C4-2B (cell line): ENCODE measurements at regions not wholly inside any gene's neighbourhood (a gene's known extent, or its start where the extent isn't known, plus 50 kb on each side); places are given as distances from the start of the nearest gene placed in this dataset.

Experiments
- H3K27ac ChIP-seq: fragments of 450-650 bp; 2 replicates; pipeline ENCODE4 v1.5.1; 2017
- CTCF ChIP-seq: fragments of 450-650 bp; conservative IDR thresholded peaks from 2 replicates; pipeline ENCODE4 v1.5.1; 2017; ENCODE audit warnings: mild to moderate bottlenecking
- ZFX ChIP-seq: fragments of 450-650 bp; IDR thresholded peaks from 2 replicates; pipeline ENCODE4 v1.6.1; 2017

DNA sequence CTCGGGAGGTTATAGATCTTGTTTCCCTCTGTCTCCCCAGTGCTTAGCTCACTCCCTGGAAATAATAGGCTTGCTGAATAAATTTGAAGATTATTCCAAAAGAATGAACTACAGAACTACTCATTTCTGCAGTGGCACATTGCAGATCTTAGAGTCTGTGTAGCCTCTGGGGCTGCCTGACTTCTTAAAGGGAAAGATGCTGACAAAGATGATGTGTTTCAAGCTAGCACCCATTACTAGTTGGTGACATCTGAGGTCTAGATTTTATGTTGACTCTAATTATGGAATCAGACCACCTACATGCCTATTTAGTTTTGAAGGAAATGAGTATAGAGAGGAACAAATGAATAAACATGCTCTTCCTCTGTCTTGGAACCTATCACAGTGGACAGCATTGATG, 123.7 kb upstream of the KCNIP4 start:
- TF ChIP-seq ZFX, result no peak
- H3K27ac ChIP-seq, result no peak overlapping the region

DNA sequence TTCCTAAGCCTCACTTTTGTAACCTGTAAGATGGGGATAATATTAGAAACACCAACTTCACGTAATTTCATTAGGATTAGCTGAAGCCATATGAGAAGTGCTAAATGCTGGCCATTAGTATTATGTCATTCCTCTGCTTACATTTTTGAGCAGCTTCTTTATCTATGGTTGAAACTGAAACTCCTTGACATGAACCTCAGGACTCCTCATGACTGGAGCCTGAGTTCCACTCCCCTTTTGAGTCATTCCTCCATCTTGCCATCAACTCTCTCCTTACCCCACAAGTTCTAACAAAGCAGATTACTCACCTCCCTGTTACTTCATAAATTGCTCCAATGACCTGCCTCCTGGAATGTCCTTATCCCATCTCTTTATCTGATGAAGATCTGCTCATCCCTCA, 123.2 kb upstream of the KCNIP4 start:
- H3K27ac ChIP-seq, result no peak overlapping the region
- TF ChIP-seq CTCF (no peak), ZFX (no peak)

GRCh38 chr4:22070256-22070655, 121.7 kb upstream of the KCNIP4 start:
- H3K27ac ChIP-seq, result no peak overlapping the region

DNA sequence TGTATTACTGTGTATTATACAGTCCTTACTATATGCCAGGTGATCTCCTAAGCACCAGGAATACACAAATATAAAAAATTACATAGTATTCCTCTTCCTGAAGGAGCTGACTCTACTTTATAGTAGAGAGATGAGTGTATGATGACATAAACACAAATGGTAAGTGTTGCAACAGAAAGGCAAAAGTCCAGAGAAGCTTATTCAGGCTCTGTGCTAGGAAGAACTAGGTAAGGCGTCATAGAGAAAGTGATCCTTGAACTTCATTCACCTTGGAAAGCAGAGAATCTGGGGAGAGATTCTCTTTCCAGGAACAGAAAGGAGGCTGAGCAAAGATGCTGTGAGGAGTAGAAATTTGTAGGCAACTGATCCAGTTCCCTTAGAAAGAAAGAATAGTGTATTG, 115.0 kb upstream of the KCNIP4 start:
- TF ChIP-seq CTCF, result no peak
- TF ChIP-seq ZFX, result no peak
- H3K27ac ChIP-seq, result no peak overlapping the region

More at GRCh38 chr4:22070256-22070655, 121.7 kb upstream of the KCNIP4 start:
- TF ChIP-seq ZFX, result no peak
- no peak for TF ChIP-seq CTCF

GRCh38 chr4:22062676-22063075, 114.1 kb upstream of the KCNIP4 start:
- H3K27ac ChIP-seq, result no peak overlapping the region
- TF ChIP-seq CTCF (no peak), ZFX (no peak)

DNA sequence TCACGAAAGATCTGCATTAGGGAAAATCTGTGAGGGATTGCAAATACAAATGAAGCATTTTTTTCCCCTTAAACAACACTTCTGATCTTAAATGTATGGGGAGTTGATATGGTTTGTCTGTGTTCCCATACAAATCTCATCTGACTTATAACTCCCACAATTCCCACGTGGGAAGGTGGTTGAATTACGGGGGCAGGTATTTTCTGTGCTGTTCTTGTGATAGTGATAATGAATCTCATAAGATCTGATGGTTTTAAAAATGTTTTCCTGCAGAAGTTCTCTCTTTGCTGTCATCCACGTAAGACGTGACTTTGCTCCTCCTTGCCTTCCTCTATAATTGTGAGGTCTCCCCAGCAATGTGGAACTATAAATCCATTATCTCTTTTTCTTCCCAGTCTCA, 107.4 kb upstream of the KCNIP4 start:
- TF ChIP-seq ZFX (no peak), CTCF (no peak)
- H3K27ac ChIP-seq, result no peak overlapping the region

DNA sequence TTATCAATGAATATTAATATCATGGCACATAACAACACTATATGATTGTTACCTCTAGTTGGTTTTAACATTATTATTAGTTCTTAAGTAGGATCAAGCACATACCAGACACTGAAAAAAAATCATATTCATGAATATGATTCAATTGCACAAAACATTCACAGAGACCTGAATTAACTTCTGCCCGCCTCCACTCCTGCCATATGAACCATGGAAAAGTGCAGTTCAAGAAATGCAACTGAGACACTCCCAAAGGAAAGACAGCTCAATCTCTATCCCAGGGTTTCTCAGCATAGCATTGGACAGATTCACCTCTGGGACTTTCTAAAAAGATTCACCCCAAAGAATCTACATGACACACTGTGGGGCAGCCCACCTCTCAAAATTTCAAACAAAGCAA, 103.5 kb upstream of the KCNIP4 start:
- H3K27ac ChIP-seq, result no peak overlapping the region
- TF ChIP-seq ZFX, result no peak

DNA sequence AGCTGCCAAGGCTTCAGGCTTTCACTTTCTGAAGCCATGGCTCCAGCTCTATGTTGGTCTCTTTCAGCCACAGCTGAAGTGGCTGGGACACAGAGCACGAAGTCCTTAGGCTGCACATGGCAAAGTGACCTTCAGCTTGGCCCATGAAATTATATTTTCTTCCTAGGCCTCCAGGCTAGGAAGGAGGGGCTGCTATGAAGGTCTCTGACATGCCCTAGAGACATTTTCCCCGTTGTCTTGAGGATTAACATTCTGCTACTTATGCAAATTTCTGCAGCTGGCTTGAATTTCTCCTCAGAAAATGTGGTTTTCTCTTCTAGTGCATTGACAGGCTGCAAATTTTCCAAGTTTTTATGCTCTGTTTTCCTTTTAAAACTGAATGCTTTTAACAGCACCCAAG, 99.8 kb upstream of the KCNIP4 start:
- TF ChIP-seq CTCF (no peak), ZFX (no peak)
- no peak overlapping the region for H3K27ac ChIP-seq

DNA sequence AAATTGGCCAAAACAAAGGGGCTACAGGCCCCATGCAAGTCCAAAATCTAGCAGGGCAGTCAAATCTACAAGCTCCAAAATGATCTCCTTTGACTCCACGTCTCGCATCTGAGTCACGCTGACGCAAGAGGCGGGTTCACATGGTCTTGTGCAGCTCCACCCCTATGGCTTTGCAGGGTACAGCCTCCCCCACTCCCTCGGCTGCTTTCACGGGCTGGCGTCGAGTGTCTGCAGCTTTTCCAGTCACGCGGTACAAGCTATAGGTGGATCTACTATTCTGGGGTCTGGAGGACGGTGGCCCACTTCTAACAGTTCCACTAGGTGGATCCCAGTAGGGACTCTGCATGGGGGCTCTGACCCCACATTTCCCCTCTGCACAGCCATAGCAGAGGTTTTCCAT, 99.2 kb upstream of the KCNIP4 start:
- TF ChIP-seq ZFX, result no peak
- TF ChIP-seq CTCF, result no peak
- H3K27ac ChIP-seq, result no peak overlapping the region
